HG02973 (cell line): ENCODE measurements at regions not wholly inside any gene's neighbourhood (a gene's known extent, or its start where the extent isn't known, plus 50 kb on each side); places are given as distances from the start of the nearest gene placed in this dataset.

ENCODE experiments used
- ATAC-seq: cut with Tn5 transposase; IDR thresholded peaks from one replicate; pipeline ENCODE4 v1.9.1; 2021; ENCODE audit warnings: moderate library complexity; ENCODE audit not compliant: unreplicated experiment

DNA sequence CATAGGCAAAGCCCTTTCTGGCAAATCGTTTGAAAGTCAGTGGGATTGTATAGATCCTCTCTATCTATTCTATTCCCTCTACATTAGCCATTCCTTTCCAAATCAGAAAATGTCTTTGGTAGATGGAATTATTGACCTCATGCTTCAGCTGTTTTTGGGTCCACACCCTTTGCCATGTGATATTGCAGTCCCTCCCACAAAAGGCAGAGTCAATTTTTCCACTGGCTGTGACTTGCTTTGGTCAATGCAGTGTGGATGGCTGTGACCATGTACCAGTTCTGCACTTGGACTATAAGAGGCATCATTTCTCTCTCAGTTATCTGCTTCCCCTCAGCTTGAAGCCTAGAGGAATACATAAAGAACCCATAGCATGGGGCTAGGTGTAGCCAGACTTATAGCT is 332.9 kb downstream of the PTEN start:
- no peak for ATAC-seq

DNA sequence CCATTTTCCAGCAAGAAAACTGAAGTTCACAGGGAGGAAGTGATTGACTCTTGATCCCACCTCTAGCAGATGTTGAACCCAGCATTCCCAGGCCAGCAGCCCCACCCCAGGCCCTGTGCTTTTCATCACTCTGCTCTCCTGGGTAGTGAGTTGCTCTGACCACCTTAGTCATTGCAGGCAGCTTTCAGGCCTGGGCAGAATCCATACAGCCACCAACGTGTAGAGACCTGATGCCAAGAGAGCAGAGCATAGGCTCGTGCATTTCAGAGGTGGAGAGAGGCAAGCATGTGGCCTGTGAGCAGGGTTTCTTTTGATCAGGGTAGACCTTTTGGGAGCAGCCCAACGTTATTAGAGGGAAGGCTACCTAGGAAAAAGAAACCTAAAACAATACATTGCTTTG is 334.6 kb downstream of the PTEN start:
- ATAC-seq, result no peak

DNA sequence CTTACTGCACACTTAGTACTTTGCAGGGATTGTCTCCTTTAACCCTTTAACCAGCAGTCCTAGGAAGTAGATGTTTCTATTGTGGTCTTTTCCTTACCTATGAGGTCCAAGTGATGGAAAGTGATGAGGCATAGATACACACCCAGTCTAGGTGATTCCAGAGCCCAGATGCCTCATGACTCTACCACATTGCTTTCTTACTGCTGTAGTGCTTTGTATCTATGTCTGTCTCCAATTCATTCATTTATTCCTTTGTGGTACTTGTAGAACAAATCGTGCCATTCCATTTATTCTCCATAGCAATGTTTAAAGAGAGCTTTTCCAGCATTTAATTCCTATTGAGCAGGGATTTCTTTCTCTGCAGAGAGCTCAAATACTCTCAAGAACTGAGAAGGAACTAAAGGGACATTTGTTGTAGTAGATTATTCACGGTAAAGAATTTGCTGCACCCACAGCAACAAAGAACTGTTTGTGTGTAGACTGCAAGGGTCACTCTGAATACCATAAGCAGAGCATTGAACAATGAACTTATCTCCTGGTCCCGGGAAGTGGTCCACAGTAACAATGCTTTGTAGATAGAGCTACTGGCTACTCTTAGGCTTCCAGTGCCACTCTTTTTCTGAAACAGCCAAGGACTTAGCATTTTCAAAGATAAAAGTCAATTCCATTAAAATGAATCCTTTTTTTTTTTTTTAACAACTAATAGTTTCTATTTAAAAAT is 337.0 kb downstream of the PTEN start:
- ATAC-seq, result no peak

DNA sequence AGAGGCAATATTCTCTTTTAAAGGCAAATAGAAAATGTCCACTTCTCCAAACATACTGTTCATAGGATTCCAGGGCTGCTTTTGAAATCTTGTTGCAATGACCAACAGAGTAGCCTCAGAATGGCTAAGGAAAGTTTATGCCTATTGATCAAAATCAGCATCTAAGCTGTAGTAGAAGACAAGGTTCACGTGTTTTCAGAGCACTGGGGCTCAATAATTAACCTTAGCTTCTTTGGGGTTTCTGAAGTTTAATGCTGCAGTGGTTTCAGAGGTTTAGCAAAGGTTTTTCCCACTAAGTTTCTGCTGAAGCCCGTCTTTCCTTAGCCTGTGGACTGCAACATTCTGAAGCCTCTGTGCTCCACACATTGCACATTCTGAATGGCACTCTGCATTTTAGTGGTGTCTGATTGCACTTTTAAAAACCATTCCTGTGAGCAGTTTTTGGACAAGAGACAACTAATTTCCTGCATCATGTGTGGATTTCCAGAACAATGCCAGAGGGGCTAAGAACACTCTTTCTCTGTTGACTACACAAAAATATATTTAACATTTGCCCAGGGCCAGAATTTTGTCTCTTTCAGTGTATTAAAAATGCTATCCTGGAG is 342.5 kb downstream of the PTEN start:
- no peak for ATAC-seq

DNA sequence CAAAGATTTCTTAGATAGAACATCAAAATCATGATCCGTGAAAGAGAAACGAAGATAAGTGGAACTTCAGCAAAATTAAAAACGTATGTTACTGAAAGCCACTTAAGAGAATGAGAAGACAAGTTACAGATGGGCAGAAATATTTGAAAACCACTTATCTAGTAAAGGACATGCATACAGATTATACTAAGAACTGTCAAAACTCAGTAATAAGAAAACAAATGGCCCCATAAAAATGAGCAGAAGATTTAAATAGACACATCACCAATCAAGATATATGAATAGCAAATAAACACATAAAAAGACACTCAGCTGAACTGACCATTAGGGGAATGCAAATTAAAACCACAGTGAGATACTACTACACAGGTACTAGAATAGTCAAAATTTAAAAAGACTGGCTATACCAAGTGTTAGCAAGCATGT is 343.7 kb downstream of the PTEN start:
- ATAC-seq, result no peak

DNA sequence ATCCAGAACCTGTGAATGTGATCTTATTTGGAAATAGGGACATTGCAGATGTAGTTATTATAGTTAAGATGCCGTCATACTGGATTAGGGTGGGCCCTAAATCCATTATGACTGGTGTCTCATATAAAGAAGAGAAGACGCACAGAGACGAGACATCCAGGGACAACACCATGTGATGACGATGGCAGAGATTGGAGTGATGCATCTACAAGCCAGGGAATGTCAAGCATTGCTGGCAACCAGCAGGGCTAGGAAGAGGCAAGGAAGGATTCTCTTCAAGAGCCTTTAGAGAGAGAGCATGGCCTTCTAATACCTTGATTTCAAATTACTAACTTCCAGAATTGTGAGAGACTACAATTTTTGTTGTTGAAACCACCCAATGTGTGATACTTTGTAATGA is 345.8 kb downstream of the PTEN start:
- no peak for ATAC-seq

DNA sequence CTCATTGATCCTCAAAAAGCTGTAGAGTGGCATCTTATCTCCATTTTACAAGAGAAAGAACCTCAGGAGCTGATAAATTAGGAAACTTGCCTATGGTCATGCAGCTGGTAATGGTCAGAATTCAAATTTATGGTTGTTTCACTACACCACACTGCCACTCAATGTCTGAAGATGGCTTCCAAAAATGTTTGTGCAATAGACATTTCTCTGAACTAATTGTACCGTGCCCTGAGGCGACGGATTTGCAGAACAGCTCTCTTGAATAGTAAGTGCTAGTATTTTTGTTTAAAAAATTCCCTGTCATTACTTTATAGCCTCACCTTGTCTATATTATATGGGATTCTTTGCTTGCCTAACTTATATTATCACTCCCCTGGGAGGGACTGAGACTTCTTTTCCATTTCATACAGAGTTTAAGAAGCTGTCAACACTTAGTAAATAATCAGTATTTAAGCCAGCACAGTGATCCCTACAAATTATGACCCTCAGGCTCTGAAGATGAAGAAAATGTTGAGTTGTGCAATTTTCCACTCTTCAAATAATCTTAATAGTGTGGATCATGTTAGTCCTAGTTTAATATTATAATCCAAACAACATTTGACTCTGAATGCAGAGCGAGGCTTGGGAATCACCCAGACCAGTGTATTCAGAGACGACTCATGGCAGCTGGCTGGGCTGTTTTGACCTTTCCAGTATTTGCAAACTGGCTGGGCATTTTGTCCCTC is 346.6 kb downstream of the PTEN start:
- ATAC-seq, result no peak

DNA sequence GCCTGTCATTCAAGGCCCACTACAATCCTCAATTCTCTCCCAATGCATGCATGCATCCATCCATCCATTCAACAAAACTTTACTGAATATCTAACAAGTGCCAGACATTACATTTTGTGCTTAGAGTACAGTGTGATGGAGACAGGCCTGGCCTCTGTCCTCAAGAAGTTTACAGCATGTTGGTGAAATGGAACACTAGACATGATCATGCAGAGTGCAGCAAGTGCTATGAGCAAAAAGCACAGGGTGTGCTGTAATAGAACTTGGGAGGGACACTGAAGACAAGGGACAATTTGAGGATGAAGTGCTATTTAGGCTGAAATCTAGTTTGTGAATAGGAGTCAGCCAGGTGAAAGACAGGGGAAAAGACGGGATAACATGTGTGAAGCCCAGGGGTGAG is 347.8 kb downstream of the PTEN start:
- no peak for ATAC-seq

DNA sequence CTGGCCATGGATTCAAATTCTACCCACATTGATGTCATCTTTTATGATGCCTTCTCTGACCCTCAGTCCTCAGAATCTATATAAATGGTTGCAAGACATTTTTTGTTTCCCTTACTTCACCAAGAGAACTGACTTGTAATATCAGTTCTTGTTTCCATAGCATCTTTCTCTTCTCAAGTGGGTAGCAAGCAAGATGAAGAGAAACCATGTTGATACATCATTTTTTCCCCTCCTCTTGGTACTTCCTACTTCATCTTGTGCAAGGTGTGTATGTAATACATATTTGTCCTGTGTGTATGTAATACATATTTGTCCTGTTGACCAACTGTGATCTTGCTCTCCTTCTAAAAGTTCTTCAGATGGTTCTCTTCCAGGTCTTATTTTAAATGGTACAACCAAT is 348.6 kb downstream of the PTEN start:
- no peak for ATAC-seq

DNA sequence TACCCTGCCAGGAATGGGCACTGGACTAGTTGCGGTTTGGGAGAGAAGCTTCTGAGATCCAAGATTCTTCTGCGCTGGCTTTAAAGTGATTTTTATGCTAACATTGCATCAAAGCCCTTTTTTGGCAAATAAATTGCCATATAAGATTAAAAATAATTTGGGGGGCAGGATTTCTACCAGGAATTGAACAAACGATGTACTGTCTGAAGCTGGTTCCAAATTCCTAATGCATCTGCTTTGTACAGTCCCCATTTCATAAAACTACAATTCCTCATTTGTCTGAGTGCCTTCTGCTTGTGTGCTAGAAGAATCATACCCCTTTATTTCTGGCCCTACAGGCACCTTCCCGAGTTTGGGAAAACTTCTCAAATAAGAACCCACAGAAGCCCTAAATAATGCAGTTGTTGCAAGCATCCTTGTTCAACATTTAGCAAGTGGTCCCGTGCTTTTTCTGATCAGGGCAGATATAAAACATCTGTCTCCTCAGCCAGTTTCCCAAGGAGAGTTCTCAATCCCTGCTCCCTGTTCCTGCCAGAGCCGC is 349.7 kb downstream of the PTEN start:
- no peak for ATAC-seq

DNA sequence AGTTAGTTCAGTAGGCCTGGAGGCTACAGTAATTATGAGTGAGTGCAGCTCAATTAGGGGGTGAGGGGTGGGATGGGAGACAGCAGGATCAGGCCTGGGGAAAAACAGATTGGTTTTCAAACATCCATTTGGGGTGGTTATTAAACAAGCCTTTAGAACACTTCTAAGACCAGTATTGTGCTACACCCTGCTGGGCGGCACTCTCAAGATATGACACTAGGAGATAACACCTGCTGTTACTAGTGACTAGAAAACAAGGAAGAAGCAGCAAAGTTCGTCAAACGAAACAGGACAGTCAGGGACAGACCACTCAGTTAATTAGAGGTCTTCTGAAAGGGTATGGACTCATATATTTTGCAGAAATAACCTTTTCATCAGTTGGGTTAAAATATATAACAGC is 353.6 kb downstream of the PTEN start:
- ATAC-seq, result no peak

DNA sequence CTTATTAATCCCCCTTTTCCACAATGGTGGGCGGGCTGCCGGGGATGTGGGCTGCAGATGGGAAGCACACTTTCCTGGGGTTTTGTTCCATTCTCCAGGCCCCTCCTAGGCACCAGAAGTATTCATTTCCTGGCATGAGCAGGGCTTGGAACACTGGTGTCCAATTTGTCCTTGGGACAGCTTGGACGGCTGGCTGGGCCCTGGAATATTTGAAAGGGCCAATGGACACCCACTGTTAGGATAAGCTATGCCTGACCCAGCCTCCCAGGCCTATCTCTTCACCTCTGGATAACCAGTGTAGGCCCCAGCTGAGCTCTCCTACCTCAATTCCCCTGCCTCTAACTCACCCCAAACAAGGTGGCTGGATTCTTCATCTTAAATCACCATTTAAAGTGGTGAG is 354.9 kb downstream of the PTEN start:
- no peak for ATAC-seq

DNA sequence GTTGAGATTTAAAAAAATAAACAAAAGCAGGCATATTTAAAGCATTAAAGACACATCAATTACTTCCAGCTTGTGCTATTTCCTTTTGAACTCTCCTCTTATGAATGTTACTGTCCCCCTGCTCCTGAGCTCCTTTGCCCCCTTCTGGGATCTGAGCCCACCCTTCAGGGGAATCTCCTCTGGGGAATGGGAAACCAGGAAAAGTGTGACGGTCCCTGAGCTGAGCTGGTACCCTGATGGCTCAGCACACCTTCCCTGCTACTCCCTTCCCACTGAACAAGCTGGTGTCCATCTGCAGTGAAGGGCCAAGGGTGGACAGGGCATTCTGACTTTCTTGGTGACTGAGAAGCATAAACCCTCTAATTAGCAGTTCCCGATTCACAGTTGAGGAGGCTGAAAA is 356.3 kb downstream of the PTEN start:
- ATAC-seq, result no peak

DNA sequence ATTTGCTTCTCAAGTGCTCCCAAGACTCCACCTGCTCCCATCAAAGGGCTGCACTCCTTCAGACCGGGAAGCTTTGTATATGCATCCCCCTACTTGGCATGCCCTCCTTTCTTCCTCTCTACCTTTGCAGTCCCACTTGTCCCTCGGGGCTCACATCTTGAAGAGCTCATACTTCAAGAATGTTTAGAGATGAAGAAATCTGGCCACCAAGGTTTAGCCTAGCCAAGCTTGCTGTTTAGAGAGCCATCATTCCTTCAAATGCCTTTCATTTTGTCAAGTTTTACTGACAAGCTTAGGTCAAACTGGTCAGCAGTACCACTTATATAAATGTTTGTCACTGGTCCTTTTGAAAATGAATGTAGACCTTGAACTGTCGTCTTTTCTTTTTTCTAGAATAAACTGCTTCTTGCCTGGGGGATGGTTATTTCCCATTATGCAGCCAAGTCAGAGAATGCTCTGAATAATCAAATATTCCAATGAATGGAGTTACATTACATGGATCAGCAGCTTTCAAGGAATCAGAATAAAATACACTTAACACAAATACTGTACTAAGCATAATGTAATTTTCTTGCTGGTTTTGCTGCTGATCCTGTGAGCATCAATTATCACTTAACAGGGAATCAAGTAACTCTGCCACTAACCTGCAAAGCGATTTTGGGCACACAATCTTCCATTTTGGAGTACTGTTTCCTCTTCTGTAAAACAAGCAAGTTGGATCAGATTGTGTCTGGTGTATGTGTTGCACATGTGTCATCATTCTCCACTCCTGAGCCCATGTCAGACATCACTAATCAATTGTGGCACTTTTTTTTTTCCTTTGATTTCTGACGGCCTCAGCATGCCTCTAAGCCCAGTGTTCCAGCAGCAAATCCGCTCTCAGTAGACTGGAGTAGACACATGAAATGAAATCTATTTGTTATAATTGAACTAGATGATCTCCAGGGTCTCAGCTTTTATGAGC is 357.9 kb downstream of the PTEN start:
- ATAC-seq, result no peak

DNA sequence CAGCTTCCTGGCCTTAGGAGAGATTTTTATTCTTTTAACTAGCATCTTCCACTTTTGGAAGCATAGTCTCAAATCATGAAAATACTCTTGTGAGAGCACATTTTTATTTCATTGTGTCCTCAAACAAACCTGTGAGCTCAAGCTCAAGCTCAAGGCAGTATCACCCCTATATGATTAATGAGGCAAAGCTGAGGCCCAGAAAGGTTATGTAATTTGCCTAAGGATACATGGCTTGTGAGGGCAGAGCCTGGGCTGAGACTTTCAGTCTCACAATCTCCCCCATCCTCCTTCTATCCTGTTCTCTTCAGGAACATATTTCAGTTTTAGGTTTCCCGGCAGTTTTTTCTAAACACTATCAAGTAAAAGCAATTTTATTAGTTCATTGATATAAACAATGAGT is 359.5 kb downstream of the PTEN start:
- no peak for ATAC-seq
